T-cell (primary cell): ENCODE measurements at regions not wholly inside any gene's neighbourhood (a gene's known extent, or its start where the extent isn't known, plus 50 kb on each side); places are given as distances from the start of the nearest gene placed in this dataset.

Experiments
- ATAC-seq, 4 experiments: fragments of 200-7000 bp in 3 of 4; fragments of 150-1000 bp in 1 of 4; cut with Tn5 transposase; replicated peaks in 1 of 4; 1 replicate in 3 of 4; 2 replicates in 1 of 4; pipeline ENCODE4 v1.10.0; 2021; ENCODE audit warnings: moderate library complexity in 3 of 4, mild to moderate bottlenecking in 2 of 4, moderate number of reproducible peaks in 1 of 4
- CTCF ChIA-PET, 2 donors: fragments of 300-600 bp; sonication (Branson Sonifier 250); formaldehyde crosslinking; loops; one replicate each; lab custom pipeline; 2022; ENCODE audit warnings: antibody characterized with exemption in 2 of 2; lab: Charles Lee
- POLR2A ChIA-PET, 2 donors: fragments of 300-600 bp; sonication (Branson Sonifier 250); formaldehyde crosslinking; loops; one replicate each; lab custom pipeline; 2022; ENCODE audit warnings: antibody characterized with exemption in 2 of 2; lab: Charles Lee
- DNase-seq, 35 experiments: peaks; one replicate each; pipeline versions ENCODE4 v3.0.0 to v3.0.0-alpha.2; 2013 to 2023
- H3K27ac ChIP-seq: one replicate; pipeline ENCODE4 v1.5.1; 2013; ENCODE audit warnings: low read length
- H3K27me3 ChIP-seq, 2 experiments: replicated peaks in 1 of 2; 1 replicate in 1 of 2; 2 replicates in 1 of 2; pipeline versions ENCODE4 v1.6.1 to v1.7.0; 2013; ENCODE audit warnings: low read length in 1 of 2, mixed read lengths in 1 of 2; ENCODE audit not compliant: control insufficient read depth in 2 of 2, insufficient read depth in 2 of 2; ENCODE audit errors: extremely low read depth in 1 of 2
- H3K36me3 ChIP-seq, 2 donors: 1 replicate in 1 of 2; 2 replicates in 1 of 2; pipeline versions ENCODE4 v1.6.1 to v1.7.0; 2013; ENCODE audit warnings: low read length in 1 of 2; ENCODE audit not compliant: control insufficient read depth in 2 of 2, insufficient read depth in 1 of 2; ENCODE audit errors: extremely low read depth in 1 of 2
- H3K4me1 ChIP-seq, 2 experiments: 1 replicate in 1 of 2; 2 replicates in 1 of 2; pipeline versions ENCODE4 v1.6.1 to v1.7.0; 2013; ENCODE audit warnings: low read length in 2 of 2, mixed read lengths in 1 of 2; ENCODE audit not compliant: insufficient read depth in 2 of 2, control insufficient read depth in 1 of 2; ENCODE audit errors: extremely low read depth in 1 of 2
- H3K4me3 ChIP-seq, 2 donors: 1 replicate in 1 of 2; 2 replicates in 1 of 2; pipeline versions ENCODE4 v1.5.1 to v1.7.0; 2013; ENCODE audit warnings: mild to moderate bottlenecking in 2 of 2, low read length in 1 of 2, moderate library complexity in 1 of 2; ENCODE audit not compliant: control insufficient read depth in 1 of 2; ENCODE audit errors: extremely low read depth in 1 of 2
- H3K9me3 ChIP-seq: 2 replicates; pipeline ENCODE4 v1.7.0; 2013
- H3K27ac Mint-ChIP-seq, 2 donors: one replicate each; pipeline ENCODE4 v1.8.0; 2020 to 2021; ENCODE audit warnings: mild to moderate bottlenecking in 2 of 2, mixed read lengths in 2 of 2
- H3K27me3 Mint-ChIP-seq, 2 donors: one replicate each; pipeline ENCODE4 v1.8.0; 2021 to 2022; ENCODE audit warnings: mixed read lengths in 2 of 2
- H3K36me3 Mint-ChIP-seq: one replicate; pipeline ENCODE4 v1.8.0; 2021; ENCODE audit warnings: mixed read lengths
- H3K4me1 Mint-ChIP-seq, 3 donors: one replicate each; pipeline ENCODE4 v1.8.0; 2020 to 2022; ENCODE audit warnings: mixed read lengths in 3 of 3, mild to moderate bottlenecking in 1 of 3
- H3K4me3 Mint-ChIP-seq, 3 donors: one replicate each; pipeline ENCODE4 v1.8.0; 2020 to 2022; ENCODE audit warnings: mild to moderate bottlenecking in 3 of 3, mixed read lengths in 3 of 3, moderate library complexity in 3 of 3
- H3K9me3 Mint-ChIP-seq, 3 donors: one replicate each; pipeline ENCODE4 v1.8.0; 2020 to 2022; ENCODE audit warnings: mixed read lengths in 3 of 3
- WGBS: methylation state at CpG from one replicate; pipeline ENCODE4 v1.1.5; 2013; ENCODE audit warnings: missing lambda C conversion rate; ENCODE audit not compliant: insufficient coverage; 5-methylcytosine and 5-hydroxymethylcytosine counted together

DNA sequence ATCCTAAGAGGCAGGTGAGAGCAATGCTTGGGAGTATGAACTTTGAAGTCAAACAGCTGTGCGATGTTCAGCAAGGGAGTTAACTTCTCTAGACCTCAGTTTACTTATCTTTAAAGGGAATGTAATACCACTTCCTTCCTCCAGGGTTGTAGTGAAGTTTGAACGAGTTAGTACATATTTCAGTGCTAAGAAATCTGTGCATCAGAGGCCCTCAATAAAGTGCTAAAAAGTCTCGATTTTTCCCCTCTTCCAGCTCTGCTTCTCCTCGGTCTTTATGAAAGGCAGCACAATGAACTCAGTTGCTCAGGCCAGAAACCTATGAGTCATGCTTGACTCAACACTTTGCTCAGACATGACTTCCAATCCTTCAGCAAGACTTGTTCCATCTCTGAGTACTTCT, 418.9 kb downstream of the MDFIC start:
- no peaks in the 10 kb centered on the region for H3K9me3 Mint-ChIP-seq
- ATAC-seq: no peak
- no peaks in the 10 kb centered on the region for H3K36me3 Mint-ChIP-seq
- H3K27me3 Mint-ChIP-seq: peaks cover 2 to 12% of the 10 kb centered on the region in 2 donors
- POLR2A ChIA-PET: interaction anchor here in 1 of 2 donors (0.5 kb wide), 1 partner anchor 80 kb away, joined by 3 read pairs; no protein-coding TSS in a partner anchor
- no peak overlapping the region for H3K27ac Mint-ChIP-seq
- Histone ChIP-seq H3K36me3 (no peaks in the 10 kb centered on the region), H3K27ac (no peak overlapping the region), H3K4me3 (no peak overlapping the region), H3K4me1 (no peaks in the 10 kb centered on the region), H3K9me3 (no peaks in the 10 kb centered on the region), H3K27me3 (no peaks in the 10 kb centered on the region)
- H3K4me1 Mint-ChIP-seq: peaks cover 0 to 3% (median 0%) of the 10 kb centered on the region in 3 donors
- no peak for DNase-seq
- no peak overlapping the region for H3K4me3 Mint-ChIP-seq
- WGBS: 45% methylated on average over 2 of the region's 4 CpGs
- CTCF ChIA-PET: interaction anchor here in 1 of 2 donors (1.0 kb wide), 1 partner anchor 477 kb away, joined by 3 read pairs; no protein-coding TSS in a partner anchor

GRCh38 chr7:115338016-115338415, 416.1 kb downstream of the MDFIC start:
- H3K27ac Mint-ChIP-seq: no peak overlapping the region
- H3K9me3 Mint-ChIP-seq: no peaks in the 10 kb centered on the region
- H3K4me1 Mint-ChIP-seq: peaks cover 0 to 3% (median 0%) of the 10 kb centered on the region in 3 donors
- H3K4me1 ChIP-seq: no peaks in the 10 kb centered on the region
- H3K9me3 ChIP-seq: no peaks in the 10 kb centered on the region
- ChIA-PET POLR2A (interaction anchor here in 1 of 2 donors (0.5 kb wide), 1 partner anchor 532 kb away, joined by 3 read pairs; no protein-coding TSS in a partner anchor), CTCF (interaction anchor here in 1 of 2 donors (0.6 kb wide), 1 partner anchor 767 kb away, joined by 4 read pairs; no protein-coding TSS in a partner anchor)
- H3K27ac ChIP-seq: no peak overlapping the region
- DNase-seq: no peak
- no CpG with 5 or more reads among the region's 4 CpGs for whole genome bisulfite sequencing
- ATAC-seq: no peak
- peaks cover 0 to 4% of the 10 kb centered on the region in 2 donors for H3K27me3 Mint-ChIP-seq
- no peak overlapping the region for H3K4me3 ChIP-seq
- H3K36me3 Mint-ChIP-seq: no peaks in the 10 kb centered on the region
- no peak overlapping the region for H3K4me3 Mint-ChIP-seq
- H3K27me3 ChIP-seq: no peaks in the 10 kb centered on the region
- H3K36me3 ChIP-seq: no peaks in the 10 kb centered on the region

- Histone ChIP-seq H3K36me3 (no peaks in the 10 kb centered on the region), H3K27me3 (no peaks in the 10 kb centered on the region), H3K4me1 (no peaks in the 10 kb centered on the region), H3K9me3 (no peaks in the 10 kb centered on the region), H3K4me3 (no peak overlapping the region), H3K27ac (no peak overlapping the region)
- ChIA-PET CTCF (no interaction called here), POLR2A (no interaction called here)
- H3K36me3 Mint-ChIP-seq: no peaks in the 10 kb centered on the region
- ATAC-seq (no peak), DNase-seq (no peak)
- H3K4me1 Mint-ChIP-seq: no peaks in the 10 kb centered on the region
- no CpG with 5 or more reads among the region's 3 CpGs for WGBS
- H3K9me3 Mint-ChIP-seq: no peaks in the 10 kb centered on the region
- no peak overlapping the region for H3K27ac Mint-ChIP-seq
- H3K4me3 Mint-ChIP-seq: no peak overlapping the region
- H3K27me3 Mint-ChIP-seq: no peaks in the 10 kb centered on the region
Measured at GRCh38 chr7:115332691-115333090, 410.8 kb downstream of the MDFIC start.

GRCh38 chr7:115329006-115329405, 407.1 kb downstream of the MDFIC start:
- no peaks in the 10 kb centered on the region for H3K4me1 Mint-ChIP-seq
- H3K4me3 Mint-ChIP-seq: no peak overlapping the region
- H3K27me3 Mint-ChIP-seq: no peaks in the 10 kb centered on the region
- POLR2A ChIA-PET: no interaction called here
- WGBS: no CpG with 5 or more reads among the region's 2 CpGs
- DNase-seq (no peak), ATAC-seq (no peak)
- H3K36me3 Mint-ChIP-seq: no peaks in the 10 kb centered on the region
- Histone ChIP-seq H3K36me3 (no peaks in the 10 kb centered on the region), H3K9me3 (no peaks in the 10 kb centered on the region), H3K27me3 (no peaks in the 10 kb centered on the region), H3K4me3 (no peak overlapping the region), H3K27ac (no peak overlapping the region), H3K4me1 (no peaks in the 10 kb centered on the region)
- CTCF ChIA-PET: no interaction called here
- H3K27ac Mint-ChIP-seq: no peak overlapping the region
- no peaks in the 10 kb centered on the region for H3K9me3 Mint-ChIP-seq

DNA sequence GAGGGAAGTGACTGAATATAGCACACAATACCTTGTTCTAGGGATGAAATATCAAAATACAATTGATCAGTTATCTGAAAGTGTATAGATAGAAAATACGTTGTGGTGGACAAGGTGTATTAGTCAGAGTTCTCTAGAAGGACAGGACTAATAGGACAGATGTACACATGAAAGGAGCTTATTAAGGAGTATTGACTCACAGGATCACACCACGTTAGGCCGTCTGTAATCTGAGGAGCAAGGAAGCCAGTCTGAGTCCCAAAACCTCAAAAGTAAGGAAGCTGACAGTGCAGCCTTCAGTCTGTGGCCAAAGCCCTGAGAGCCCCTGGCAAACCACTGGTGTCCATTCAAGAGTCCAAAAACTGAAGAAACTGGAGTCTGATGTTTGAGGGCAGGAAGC, 406.1 kb downstream of the MDFIC start:
- POLR2A ChIA-PET: no interaction called here
- DNase-seq (no peak), ATAC-seq (no peak)
- Histone ChIP-seq H3K9me3 (no peaks in the 10 kb centered on the region), H3K27ac (no peak overlapping the region), H3K4me1 (no peaks in the 10 kb centered on the region), H3K27me3 (no peaks in the 10 kb centered on the region), H3K4me3 (no peak overlapping the region), H3K36me3 (no peaks in the 10 kb centered on the region)
- Mint-ChIP-seq H3K36me3 (no peaks in the 10 kb centered on the region), H3K27ac (no peak overlapping the region), H3K9me3 (no peaks in the 10 kb centered on the region), H3K4me3 (no peak overlapping the region), H3K4me1 (peaks cover 0 to 3% (median 0%) of the 10 kb centered on the region in 3 donors), H3K27me3 (no peaks in the 10 kb centered on the region)
- CTCF ChIA-PET: no interaction called here
- WGBS: 94% methylated on average over 3 of the region's 3 CpGs

DNA sequence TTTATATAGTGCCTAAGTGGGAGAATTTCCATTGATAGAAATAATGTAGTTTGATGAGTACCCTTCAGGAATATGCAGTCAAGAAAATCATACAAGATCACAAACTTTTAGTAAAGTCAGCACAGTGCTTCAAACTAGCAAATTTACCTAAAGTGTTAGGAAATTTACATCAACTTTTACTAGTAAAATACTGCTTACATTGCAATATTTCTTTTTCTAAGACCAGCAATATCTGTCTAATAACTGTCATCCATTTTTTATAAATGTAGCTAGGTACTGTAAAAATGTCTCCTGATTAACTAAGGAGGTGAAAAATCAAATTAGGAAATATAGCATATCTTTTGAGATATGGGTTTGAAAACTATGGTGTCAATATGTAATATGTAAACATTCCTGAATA, 405.4 kb downstream of the MDFIC start:
- Mint-ChIP-seq H3K9me3 (no peaks in the 10 kb centered on the region), H3K4me3 (no peak overlapping the region), H3K4me1 (peaks cover 0 to 3% (median 0%) of the 10 kb centered on the region in 3 donors), H3K36me3 (no peaks in the 10 kb centered on the region), H3K27me3 (no peaks in the 10 kb centered on the region), H3K27ac (no peak overlapping the region)
- H3K4me1 ChIP-seq: no peaks in the 10 kb centered on the region
- H3K27me3 ChIP-seq: no peaks in the 10 kb centered on the region
- no peaks in the 10 kb centered on the region for H3K9me3 ChIP-seq
- ATAC-seq: no peak
- POLR2A ChIA-PET: no interaction called here
- H3K36me3 ChIP-seq: no peaks in the 10 kb centered on the region
- CTCF ChIA-PET: no interaction called here
- no peak overlapping the region for H3K4me3 ChIP-seq
- H3K27ac ChIP-seq: no peak overlapping the region
- no peak for DNase-seq

DNA sequence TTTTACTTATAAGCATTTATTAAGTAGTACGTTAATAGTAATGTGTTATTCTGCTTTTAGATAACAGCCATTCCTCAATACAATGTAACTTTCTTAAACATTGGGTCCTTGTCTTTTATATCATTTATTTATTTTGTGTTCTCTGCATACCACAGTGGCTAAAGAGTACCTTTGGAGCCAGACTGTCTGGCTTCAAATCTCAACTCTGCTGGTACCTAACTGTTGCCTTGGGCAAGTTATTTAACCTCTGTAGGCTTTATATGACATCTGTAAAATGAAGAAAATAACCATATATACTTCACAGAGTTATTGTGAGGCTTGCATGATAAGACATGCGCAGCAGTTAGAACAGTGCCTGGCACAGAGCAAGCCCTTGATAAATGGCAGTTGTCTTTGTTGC, 397.6 kb downstream of the MDFIC start:
- 100% methylated on average over 1 of the region's 2 CpGs for WGBS
- peaks cover 0 to 3% (median 0%) of the 10 kb centered on the region in 3 donors for H3K4me1 Mint-ChIP-seq
- no peaks in the 10 kb centered on the region for H3K36me3 ChIP-seq
- H3K4me3 Mint-ChIP-seq: no peak overlapping the region
- H3K4me1 ChIP-seq: no peaks in the 10 kb centered on the region
- no peak for DNase-seq
- ChIA-PET POLR2A (no interaction called here), CTCF (no interaction called here)
- H3K9me3 ChIP-seq: no peaks in the 10 kb centered on the region
- H3K27ac Mint-ChIP-seq: no peak overlapping the region
- H3K9me3 Mint-ChIP-seq: no peaks in the 10 kb centered on the region
- peaks cover 0 to 13% of the 10 kb centered on the region in 2 donors for H3K27me3 Mint-ChIP-seq
- no peak for ATAC-seq
- H3K36me3 Mint-ChIP-seq: no peaks in the 10 kb centered on the region
- H3K27ac ChIP-seq: no peak overlapping the region
- H3K4me3 ChIP-seq: no peak overlapping the region
- no peaks in the 10 kb centered on the region for H3K27me3 ChIP-seq
